Suprapubic skin (tissue), 3 donors: ENCODE measurements at regions not wholly inside any gene's neighbourhood (a gene's known extent, or its start where the extent isn't known, plus 50 kb on each side); places are given as distances from the start of the nearest gene placed in this dataset.

Source experiments
- CTCF ChIP-seq, 2 donors: fragments of 200-600 bp in 1 of 2; fragments of 450-650 bp in 1 of 2; sonication (generic) in 1 of 2; IDR thresholded peaks; one replicate each; pipeline ENCODE4 v1.5.1; 2016 to 2019; ENCODE audit warnings: antibody characterized with exemption in 2 of 2, mild to moderate bottlenecking in 1 of 2, moderate library complexity in 1 of 2
- POLR2A ChIP-seq, 2 donors: fragments of 450-650 bp; IDR thresholded peaks; one replicate each; pipeline ENCODE4 v1.6.1; 2017; ENCODE audit warnings: antibody characterized with exemption in 2 of 2, mild to moderate bottlenecking in 2 of 2, moderate library complexity in 2 of 2

GRCh38 chr3:22952860-22953259 lies 250.3 kb upstream of the UBE2E2 start:
- TF ChIP-seq CTCF (IDR thresholded peaks at IDR 0.05): no peak
- TF ChIP-seq POLR2A (IDR thresholded peaks at IDR 0.05): no peak
